Calu3 (cell line): ENCODE measurements at regions not wholly inside any gene's neighbourhood (a gene's known extent, or its start where the extent isn't known, plus 50 kb on each side); places are given as distances from the start of the nearest gene placed in this dataset.

ENCODE experiments used
- BruUV-seq: library from RNA; stranded (reverse); fragments of 400-500 nt; replicated peaks from 2 replicates; lab custom pipeline; 2021; lab: Mats Ljungman, UMichigan
- CTCF ChIA-PET: fragments of 300-600 bp; sonication (Branson Sonifier 250); formaldehyde crosslinking; loops from one replicate; lab custom pipeline; 2022; ENCODE audit warnings: antibody characterized with exemption; lab: Charles Lee
- DNase-seq: peaks from one replicate; pipeline ENCODE4 v3.0.0; 2022
- H3K27ac Mint-ChIP-seq: one replicate; pipeline ENCODE4 v1.8.0; 2022; ENCODE audit warnings: mixed read lengths; ENCODE audit not compliant: unreplicated experiment
- H3K27me3 Mint-ChIP-seq: one replicate; pipeline ENCODE4 v1.8.0; 2022; ENCODE audit warnings: mixed read lengths; ENCODE audit not compliant: unreplicated experiment
- H3K36me3 Mint-ChIP-seq: one replicate; pipeline ENCODE4 v1.8.0; 2022; ENCODE audit warnings: mild to moderate bottlenecking, moderate library complexity, mixed read lengths; ENCODE audit not compliant: insufficient read depth, unreplicated experiment
- H3K4me1 Mint-ChIP-seq: one replicate; pipeline ENCODE4 v1.8.0; 2022; ENCODE audit warnings: mild to moderate bottlenecking, low read depth, mixed read lengths; ENCODE audit not compliant: unreplicated experiment
- H3K4me3 Mint-ChIP-seq: one replicate; pipeline ENCODE4 v1.8.0; 2022; ENCODE audit warnings: mild to moderate bottlenecking, low read depth, moderate library complexity, mixed read lengths; ENCODE audit not compliant: unreplicated experiment
- H3K9me3 Mint-ChIP-seq: one replicate; pipeline ENCODE4 v1.8.0; 2022; ENCODE audit warnings: low read depth, mixed read lengths; ENCODE audit not compliant: unreplicated experiment
- intact Hi-C: fragments of 100-400 bp; cut with micrococcal nuclease; formaldehyde crosslinking; loops from one replicate; pipeline ENCODE4 v1.10.0; 2022; ENCODE audit not compliant: unreplicated experiment
- TF ChIP-seq, protein P1 (sequence below): fragments of 200-600 bp; IDR thresholded peaks from one replicate; pipeline ENCODE4 v1.8.0; 2022; ENCODE audit warnings: antibody characterized with exemption; ENCODE audit not compliant: unreplicated experiment

GRCh38 chr1:213884942-213885341 lies 102.8 kb upstream of the PROX1 start:
- Mint-ChIP-seq H3K4me3 (no peak overlapping the region), H3K4me1 (no peaks in the 10 kb centered on the region), H3K9me3 (peaks cover 3% of the 10 kb centered on the region), H3K27ac (no peak overlapping the region), H3K36me3 (no peaks in the 10 kb centered on the region), H3K27me3 (peaks cover 24% of the 10 kb centered on the region)
- TF ChIP-seq, protein P1, sequence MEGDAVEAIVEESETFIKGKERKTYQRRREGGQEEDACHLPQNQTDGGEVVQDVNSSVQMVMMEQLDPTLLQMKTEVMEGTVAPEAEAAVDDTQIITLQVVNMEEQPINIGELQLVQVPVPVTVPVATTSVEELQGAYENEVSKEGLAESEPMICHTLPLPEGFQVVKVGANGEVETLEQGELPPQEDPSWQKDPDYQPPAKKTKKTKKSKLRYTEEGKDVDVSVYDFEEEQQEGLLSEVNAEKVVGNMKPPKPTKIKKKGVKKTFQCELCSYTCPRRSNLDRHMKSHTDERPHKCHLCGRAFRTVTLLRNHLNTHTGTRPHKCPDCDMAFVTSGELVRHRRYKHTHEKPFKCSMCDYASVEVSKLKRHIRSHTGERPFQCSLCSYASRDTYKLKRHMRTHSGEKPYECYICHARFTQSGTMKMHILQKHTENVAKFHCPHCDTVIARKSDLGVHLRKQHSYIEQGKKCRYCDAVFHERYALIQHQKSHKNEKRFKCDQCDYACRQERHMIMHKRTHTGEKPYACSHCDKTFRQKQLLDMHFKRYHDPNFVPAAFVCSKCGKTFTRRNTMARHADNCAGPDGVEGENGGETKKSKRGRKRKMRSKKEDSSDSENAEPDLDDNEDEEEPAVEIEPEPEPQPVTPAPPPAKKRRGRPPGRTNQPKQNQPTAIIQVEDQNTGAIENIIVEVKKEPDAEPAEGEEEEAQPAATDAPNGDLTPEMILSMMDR, result no peak
- intact Hi-C loops, result no loop called here
- no peak for DNase-seq
- CTCF ChIA-PET, result no interaction called here
- BruUV-seq, result no TSS peak

DNA sequence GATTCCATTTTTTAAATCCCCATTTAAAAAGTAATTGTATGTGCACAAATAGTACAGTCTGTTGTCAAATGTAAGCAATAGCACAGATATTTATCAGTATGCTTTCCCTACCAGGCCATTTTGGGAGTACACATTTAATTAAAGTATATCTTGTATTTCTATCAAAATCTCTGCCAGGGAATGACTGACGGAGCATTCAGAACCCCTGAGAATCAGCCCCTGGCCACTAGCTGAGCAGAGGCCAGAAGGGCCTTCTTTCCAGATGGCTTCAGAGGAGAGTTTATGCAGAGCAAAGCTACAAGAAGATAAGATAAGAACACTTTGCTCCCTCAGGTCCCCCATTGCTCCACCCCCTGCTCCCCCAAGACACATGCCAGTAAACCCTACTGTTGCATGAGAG lies 99.9 kb upstream of the PROX1 start:
- TF ChIP-seq, protein P1, result no peak
- no peak overlapping the region for H3K4me3 Mint-ChIP-seq
- peaks cover 33% of the 10 kb centered on the region for H3K27me3 Mint-ChIP-seq
- no TSS peak for BruUV-seq
- no peaks in the 10 kb centered on the region for H3K9me3 Mint-ChIP-seq
- DNase-seq, result no peak
- no peaks in the 10 kb centered on the region for H3K4me1 Mint-ChIP-seq
- intact Hi-C loops, result no loop called here
- H3K36me3 Mint-ChIP-seq, result no peaks in the 10 kb centered on the region
- H3K27ac Mint-ChIP-seq, result no peak overlapping the region
- CTCF ChIA-PET, result no interaction called here

- no peaks in the 10 kb centered on the region for H3K36me3 Mint-ChIP-seq
- H3K9me3 Mint-ChIP-seq, result peaks cover 3% of the 10 kb centered on the region
- H3K4me3 Mint-ChIP-seq, result no peak overlapping the region
- H3K27me3 Mint-ChIP-seq, result peaks cover 50% of the 10 kb centered on the region
- no peak overlapping the region for H3K27ac Mint-ChIP-seq
- H3K4me1 Mint-ChIP-seq, result no peaks in the 10 kb centered on the region
- CTCF ChIA-PET, result no interaction called here
- no peak for DNase-seq
- TF ChIP-seq, protein P1, result no peak
- no TSS peak for BruUV-seq
- intact Hi-C loops, result no loop called here
These were observed 95.5 kb upstream of the PROX1 start for GRCh38 chr1:213891989-213892902.

- intact Hi-C loops, result no loop called here
- TF ChIP-seq, protein P1, result no peak
These were observed 89.1 kb upstream of the PROX1 start for GRCh38 chr1:213898684-213899083.

More at GRCh38 chr1:213898684-213899083, 89.1 kb upstream of the PROX1 start:
- no peaks in the 10 kb centered on the region for H3K4me1 Mint-ChIP-seq
- peaks cover 3% of the 10 kb centered on the region for H3K9me3 Mint-ChIP-seq
- CTCF ChIA-PET, result no interaction called here
- DNase-seq, result no peak
- no TSS peak for BruUV-seq
- no peaks in the 10 kb centered on the region for H3K36me3 Mint-ChIP-seq
- H3K4me3 Mint-ChIP-seq, result no peak overlapping the region
- no peak overlapping the region for H3K27ac Mint-ChIP-seq
- H3K27me3 Mint-ChIP-seq, result peaks cover 37% of the 10 kb centered on the region
